ENCODE measurements at regions not wholly inside any gene's neighbourhood (a gene's known extent, or its start where the extent isn't known, plus 50 kb on each side); places are given as distances from the start of the nearest gene placed in this dataset.

- ATAC-seq (no peak), DNase-seq (ENCODE audit: low read depth, low spot score) (no peak), FAIRE-seq (no peak)
- no TSS peak for BruUV-seq (replicated peaks)
- Histone ChIP-seq H3K4me2 (ENCODE audit: control insufficient read depth, insufficient read depth) (no peak overlapping the region), H3K4me1 (ENCODE audit: control insufficient read depth, insufficient read depth, low read length) (no peaks in the 10 kb centered on the region), H2AFZ (ENCODE audit: control insufficient read depth, low read depth, low read length) (no peak overlapping the region), H3K9me3 (replicated peaks; ENCODE audit: control insufficient read depth, insufficient read depth, low read length) (no peaks in the 10 kb centered on the region), H3K4me3 (no peak overlapping the region), H3K27ac (ENCODE audit: control insufficient read depth, insufficient read depth) (no peak overlapping the region), H3K27me3 (replicated peaks in 1 of 2; ENCODE audit: control insufficient read depth in 2 of 2, insufficient read depth in 2 of 2, low read length in 1 of 2) (no peaks in the 10 kb centered on the region), H3K79me2 (ENCODE audit: control insufficient read depth, insufficient read depth, low read length) (no peaks in the 10 kb centered on the region), H3K9ac (ENCODE audit: control insufficient read depth, insufficient read depth, low read length) (no peak overlapping the region), H4K20me1 (ENCODE audit: control insufficient read depth, insufficient read depth) (no peaks in the 10 kb centered on the region), H3K36me3 (ENCODE audit: control insufficient read depth in 2 of 2, insufficient read depth in 2 of 2, low read length in 1 of 2) (no peaks in the 10 kb centered on the region)
- no peak for TF ChIP-seq POU2F2 (IDR thresholded peaks at IDR 0.05; ENCODE audit: borderline replicate concordance, low read depth, low read length)
- SMC1A ChIA-PET (ENCODE audit: uncharacterized antibody, unreplicated experiment): interaction anchor here (1.4 kb wide), 1 partner anchor 18 kb away, joined by 3 read pairs; no protein-coding TSS in a partner anchor
- CTCF ChIA-PET: no interaction called here
- intact Hi-C loops (cut with micrococcal nuclease; ENCODE audit: unreplicated experiment): no loop called here
- 62% methylated on average over 4 of the region's 4 CpGs for WGBS (ENCODE audit: insufficient coverage, insufficient replicate concordance, low lambda C conversion rate, missing lambda C conversion rate)
- POLR2A ChIA-PET: no interaction called here
- RAD21 ChIA-PET (ENCODE audit: unreplicated experiment): no interaction called here
- in situ Hi-C loops (cut with MboI): no loop called here
These were observed 548.2 kb downstream of the PDCD6IP start for GRCh38 chr3:34346656-34347055.

GRCh38 chr3:34351882-34352777 is 553.7 kb downstream of the PDCD6IP start:
- Histone ChIP-seq H3K4me2 (ENCODE audit: control insufficient read depth, insufficient read depth) (no peak overlapping the region), H3K4me1 (ENCODE audit: control insufficient read depth, insufficient read depth, low read length) (no peaks in the 10 kb centered on the region), H3K9me3 (replicated peaks; ENCODE audit: control insufficient read depth, insufficient read depth, low read length) (no peaks in the 10 kb centered on the region), H3K27me3 (replicated peaks in 1 of 2; ENCODE audit: control insufficient read depth in 2 of 2, insufficient read depth in 2 of 2, low read length in 1 of 2) (no peaks in the 10 kb centered on the region), H2AFZ (ENCODE audit: control insufficient read depth, low read depth, low read length) (no peak overlapping the region), H3K27ac (ENCODE audit: control insufficient read depth, insufficient read depth) (no peak overlapping the region), H3K4me3 (no peak overlapping the region), H3K9ac (ENCODE audit: control insufficient read depth, insufficient read depth, low read length) (no peak overlapping the region), H3K36me3 (ENCODE audit: control insufficient read depth in 2 of 2, insufficient read depth in 2 of 2, low read length in 1 of 2) (no peaks in the 10 kb centered on the region), H3K79me2 (ENCODE audit: control insufficient read depth, insufficient read depth, low read length) (no peaks in the 10 kb centered on the region), H4K20me1 (ENCODE audit: control insufficient read depth, insufficient read depth) (no peaks in the 10 kb centered on the region)
- in situ Hi-C loops (cut with MboI): no loop called here
- ChIA-PET SMC1A (ENCODE audit: uncharacterized antibody, unreplicated experiment) (no interaction called here), POLR2A (interaction anchor here (0.7 kb wide), 1 partner anchor 32 kb away, joined by 3 read pairs; no protein-coding TSS in a partner anchor), CTCF (no interaction called here), RAD21 (ENCODE audit: unreplicated experiment) (no interaction called here)
- BruUV-seq (replicated peaks): no TSS peak
- DNase-seq (ENCODE audit: low read depth, low spot score) (no peak), ATAC-seq (no peak), FAIRE-seq (peak; percentile 7)
- TF ChIP-seq BMI1 (IDR thresholded peaks at IDR 0.05; ENCODE audit: borderline replicate concordance): peak; percentile 85
- TF ChIP-seq ELK1 (IDR thresholded peaks at IDR 0.05; ENCODE audit: low read depth, low read length): no peak
- TF ChIP-seq PAX8 (IDR thresholded peaks at IDR 0.05): no peak
- TF ChIP-seq BHLHE40 (IDR thresholded peaks at IDR 0.05; ENCODE audit: borderline replicate concordance in 1 of 2, low read depth in 2 of 2, low read length in 1 of 2): no peak
- TF ChIP-seq IKZF1 (conservative IDR thresholded peaks at IDR 0.05): 0 out of 2 replicates have a peak, but pooled peaks have one; percentile 4
- 27% methylated on average over 5 of the region's 5 CpGs for WGBS (ENCODE audit: insufficient coverage, insufficient replicate concordance, low lambda C conversion rate, missing lambda C conversion rate)
- intact Hi-C loops (cut with micrococcal nuclease; ENCODE audit: unreplicated experiment): no loop called here
